ENCODE measurements at regions not wholly inside any gene's neighbourhood (a gene's known extent, or its start where the extent isn't known, plus 50 kb on each side); places are given as distances from the start of the nearest gene placed in this dataset.

DNA sequence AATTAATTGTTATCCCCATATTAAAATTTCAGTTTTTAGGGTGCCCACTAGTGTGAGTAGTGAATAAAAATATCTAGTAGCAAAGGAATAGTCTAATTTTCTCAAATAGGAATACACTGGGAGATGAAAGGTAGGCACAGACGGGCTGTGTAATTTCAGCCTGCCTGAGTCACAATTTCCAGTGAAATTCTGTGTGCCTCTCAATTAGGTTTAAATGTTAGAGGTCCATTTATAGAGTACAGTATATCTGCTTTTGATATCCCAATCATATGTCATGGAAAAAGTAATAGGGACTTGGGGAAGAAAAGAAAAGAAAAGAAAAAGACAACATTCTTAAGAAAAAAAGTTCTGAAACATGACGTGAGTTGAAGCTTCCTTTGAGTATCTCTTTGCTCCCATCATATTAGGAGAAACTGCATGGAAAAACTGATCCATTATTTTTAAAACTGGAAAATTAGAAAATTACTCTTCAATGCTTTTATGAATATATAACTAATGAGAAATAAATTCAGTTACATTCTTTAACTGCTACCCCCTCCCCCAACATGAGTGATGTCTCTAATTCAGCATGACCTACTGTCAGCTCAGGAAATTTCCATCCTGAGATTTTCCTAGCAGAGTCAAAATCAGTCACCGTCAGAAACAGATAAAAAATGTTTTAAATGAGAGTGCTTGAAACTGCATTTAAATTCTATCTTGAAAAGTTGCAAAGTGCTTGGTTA is 473.8 kb upstream of the HSF2 start:
- DNase-seq (ENCODE audit: low read depth), result no peak

DNA sequence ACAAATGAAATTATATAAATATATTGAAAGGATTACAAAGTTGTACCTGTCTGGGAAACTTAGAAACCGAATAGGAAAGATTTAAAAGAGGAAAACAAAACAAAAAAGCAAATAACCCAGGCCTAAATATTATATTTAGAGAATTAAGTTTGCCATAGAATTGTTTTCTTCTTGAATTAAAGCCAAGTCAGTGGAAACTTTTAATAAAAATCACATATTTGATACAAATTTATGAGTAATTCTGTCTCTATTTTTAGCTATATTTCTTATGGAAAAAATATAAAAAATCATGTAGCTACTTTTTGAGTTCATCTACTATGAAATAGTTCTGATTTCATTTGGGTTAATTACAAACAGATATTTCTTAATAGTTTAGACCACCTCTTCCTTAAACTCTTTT is 470.2 kb upstream of the HSF2 start:
- DNase-seq (ENCODE audit: low read depth), result no peak

DNA sequence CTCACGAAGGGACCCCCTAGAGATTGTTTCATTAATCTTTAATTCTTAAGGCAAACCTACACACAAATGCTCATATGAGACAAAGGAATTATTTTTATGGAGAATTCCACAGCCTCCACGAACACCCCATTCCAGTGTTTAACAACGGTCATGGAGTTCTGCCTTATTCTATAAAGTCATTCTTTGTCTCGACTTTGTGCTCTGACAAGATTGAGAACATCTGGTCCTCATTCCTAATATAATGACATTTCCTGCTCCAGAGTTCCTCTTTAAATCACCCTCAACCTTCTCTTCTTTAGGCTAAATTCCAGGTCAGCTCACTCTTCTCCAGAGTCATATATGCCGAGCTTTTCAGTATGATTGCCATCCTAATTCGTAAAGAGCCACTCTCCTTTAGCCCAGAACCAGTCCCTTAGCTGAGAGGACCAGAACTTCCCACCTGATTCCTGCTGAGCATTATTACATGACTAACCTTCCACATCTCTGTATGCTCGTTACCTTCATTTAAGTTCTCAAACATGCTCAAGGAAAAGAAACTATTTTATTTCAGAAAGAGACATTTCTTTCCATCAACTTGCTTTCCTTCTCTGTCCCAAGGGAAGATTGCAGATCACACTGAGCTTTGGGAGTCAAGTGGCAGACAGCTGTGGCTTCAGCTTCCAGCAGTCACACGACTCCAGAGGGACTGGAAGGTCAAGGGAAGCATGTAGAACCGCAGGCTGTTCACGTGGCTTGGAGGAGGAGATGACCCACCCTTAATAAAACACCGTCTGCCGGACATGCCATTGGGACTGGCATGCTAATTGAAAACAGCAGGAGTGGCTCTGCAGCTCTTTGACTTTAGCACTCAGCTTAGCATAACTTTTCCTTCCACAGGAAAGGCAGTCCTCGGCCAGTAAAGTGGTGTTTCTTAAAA is 467.1 kb upstream of the HSF2 start:
- DNase-seq (ENCODE audit: low read depth), result peak; percentile 86

DNA sequence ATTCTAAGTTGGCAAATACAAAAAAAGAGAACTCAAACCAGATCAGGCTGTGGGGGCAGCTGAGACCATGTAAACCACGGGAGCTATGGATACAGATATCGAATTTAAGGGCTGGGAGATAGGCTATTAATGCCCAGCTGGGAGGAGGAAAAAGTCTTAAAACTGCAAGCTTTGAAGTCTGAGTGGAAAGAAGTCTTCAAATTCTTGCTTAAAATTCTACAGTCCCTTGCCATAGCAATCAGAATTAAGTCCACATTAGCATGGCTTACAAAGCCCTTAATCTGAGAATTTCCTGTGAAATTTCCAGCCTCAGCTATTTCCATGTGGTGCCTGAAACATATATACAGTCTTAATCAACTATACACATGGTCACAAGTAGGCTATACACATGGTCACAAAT is 465.0 kb upstream of the HSF2 start:
- no peak for DNase-seq (ENCODE audit: low read depth)

DNA sequence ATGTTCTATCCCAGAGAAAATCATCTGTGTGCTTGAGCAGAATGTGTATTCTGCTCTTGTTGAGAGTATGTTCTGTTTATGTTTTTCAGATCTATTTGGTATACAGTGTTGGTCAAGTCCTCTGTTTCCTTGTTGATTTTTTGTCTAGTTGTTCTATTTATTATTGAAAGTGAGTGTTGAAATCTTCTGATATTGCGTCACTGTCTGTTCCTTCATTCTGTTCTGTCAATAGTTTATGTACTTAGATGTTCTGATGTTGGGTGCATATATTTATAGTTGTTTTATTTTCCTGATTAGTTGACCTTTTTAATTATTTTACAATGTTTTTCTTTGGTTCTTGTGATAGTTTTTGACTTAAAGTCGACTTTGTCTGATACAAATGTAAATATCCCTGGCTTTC is 458.7 kb upstream of the HSF2 start:
- DNase-seq (ENCODE audit: low read depth), result no peak

DNA sequence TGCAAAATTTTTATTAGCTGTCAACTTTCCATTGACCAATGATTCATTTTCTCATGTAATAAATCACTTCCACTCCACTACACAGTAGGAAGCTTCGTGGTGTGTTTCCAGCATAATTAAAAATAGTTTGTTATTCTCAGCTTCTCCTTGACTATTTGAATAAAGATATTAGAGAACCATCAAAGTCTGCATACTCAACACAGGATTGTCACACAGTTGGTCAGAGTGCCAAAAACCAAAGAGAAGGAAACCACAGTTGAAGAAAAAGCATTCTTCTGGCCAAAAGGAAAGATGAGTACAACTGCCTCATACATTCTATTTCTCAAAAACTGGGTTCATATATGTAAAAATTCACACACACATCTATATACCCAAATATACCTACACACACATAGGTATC is 455.1 kb upstream of the HSF2 start:
- peak; percentile 70 for DNase-seq (ENCODE audit: low read depth)

DNA sequence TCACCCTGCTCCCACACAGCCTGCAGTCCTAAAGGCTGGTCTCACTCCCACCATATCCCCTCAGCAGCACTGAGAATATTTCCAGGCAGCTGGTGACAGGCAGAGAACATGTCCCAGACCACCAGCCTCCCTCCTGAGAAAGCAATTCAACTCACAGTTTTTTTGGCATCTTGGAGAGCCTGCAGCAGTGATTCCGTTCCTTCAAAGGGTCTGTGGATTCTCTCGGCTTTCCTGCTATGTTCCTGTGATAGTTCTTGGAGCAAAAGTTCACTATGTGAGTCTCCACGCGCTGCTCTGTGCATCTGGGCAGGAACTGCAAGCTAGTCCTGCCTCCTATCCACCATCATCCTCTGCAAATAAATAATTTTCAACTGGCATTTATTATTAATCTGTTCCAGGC is 448.3 kb upstream of the HSF2 start:
- DNase-seq (ENCODE audit: low read depth), result no peak

DNA sequence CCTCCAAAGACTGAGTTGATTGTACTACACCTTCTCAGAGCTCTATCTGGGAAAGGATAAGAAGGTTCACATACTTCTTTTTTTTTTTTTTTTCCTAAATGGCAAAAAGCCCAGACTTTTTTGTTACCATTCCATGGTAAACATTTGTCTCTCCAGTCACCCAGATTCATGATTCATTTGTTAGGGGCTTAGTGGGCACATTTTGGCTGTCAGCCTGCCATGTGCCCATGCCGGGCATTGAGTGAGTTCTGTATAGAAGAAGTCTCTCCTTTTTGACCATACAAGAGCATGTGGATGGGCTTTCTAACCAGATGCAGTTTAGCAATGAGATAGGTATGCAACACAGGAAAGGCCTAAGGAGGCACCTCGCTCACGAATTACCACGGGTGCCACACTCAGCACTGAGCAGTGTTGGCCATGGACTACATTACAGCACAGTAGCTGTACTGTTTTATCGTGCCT is 447.5 kb upstream of the HSF2 start:
- peak; percentile 77 for DNase-seq (ENCODE audit: low read depth)

DNA sequence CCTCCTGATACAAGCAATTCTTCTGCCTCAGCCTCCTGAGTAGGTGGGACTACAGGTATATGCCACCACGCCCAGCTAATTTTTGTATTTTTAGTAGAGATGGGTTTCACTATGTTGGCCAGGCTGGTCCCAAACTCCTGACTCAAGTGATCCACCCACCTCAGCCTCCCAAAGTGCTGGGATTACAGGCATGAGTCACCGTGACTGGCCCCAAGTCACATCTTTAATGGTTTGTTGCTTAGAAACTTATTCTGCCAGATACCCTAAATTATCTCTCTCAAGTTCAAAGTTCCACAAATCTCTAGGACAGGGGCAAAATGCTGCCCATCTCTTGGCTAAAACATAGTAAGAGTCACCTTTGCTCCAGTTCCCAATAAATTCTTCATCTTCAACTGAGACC is 444.1 kb upstream of the HSF2 start:
- DNase-seq (ENCODE audit: low read depth), result peak; percentile 23

DNA sequence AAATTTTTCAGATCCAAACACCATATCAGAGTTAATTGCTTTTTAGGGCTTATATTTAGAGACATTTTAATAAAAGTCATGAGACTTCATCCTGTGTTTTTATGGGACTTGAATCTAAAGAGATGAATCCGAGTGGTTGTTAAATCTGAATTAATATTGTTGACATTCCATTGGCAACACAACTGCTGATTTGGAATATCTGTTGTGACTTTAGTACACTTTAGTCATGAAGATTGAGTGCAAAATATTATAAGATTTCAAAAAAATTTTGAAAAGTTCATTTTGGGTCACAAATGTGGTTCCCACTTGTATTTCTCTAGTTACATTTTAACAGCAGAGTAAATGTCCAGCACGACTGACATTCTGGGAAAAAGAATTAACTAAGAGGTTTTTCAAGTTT is 442.7 kb upstream of the HSF2 start:
- no peak for DNase-seq (ENCODE audit: low read depth)

DNA sequence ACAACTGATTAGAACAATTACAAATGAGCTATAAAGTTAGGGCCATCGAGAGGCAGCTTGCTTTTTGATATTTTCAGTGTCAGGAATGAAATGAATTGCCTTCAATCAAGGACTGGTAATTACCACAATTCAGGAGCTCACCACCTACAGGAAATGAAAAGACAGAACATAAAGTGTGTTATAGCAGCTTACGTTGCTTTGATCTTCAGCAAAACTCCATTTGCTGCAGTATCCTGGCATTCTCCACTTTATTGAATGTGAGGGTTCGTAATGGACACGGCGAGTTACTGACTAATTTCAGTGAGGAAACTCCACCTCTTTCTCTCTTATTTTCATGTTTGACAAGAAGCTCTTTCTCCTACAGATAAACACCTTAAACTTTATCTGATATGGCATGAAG is 440.0 kb upstream of the HSF2 start:
- DNase-seq (ENCODE audit: low read depth), result no peak

DNA sequence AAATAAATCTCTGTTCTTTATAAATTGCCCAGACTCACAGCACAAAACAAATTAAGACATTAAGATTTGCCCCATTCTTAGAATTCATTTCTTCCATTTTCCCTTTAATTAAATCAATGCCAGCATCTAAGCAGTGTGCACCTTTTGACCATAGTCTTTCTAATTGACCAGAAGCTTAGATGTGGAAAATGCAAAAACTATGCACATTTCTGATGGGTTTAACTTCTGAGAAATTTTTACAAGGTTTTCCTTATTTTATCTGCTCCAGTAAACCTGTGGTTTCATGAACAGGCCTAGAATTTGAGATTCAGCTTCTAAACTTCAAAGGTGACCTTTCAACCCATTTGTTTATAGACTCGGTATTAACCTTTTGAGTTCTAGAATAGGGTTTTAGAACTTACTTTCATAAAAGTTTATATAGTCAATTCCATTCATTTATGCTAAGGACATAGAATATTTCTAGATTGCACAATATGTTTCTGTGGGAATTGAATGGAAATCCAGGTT is 437.8 kb upstream of the HSF2 start:
- no peak for DNase-seq (ENCODE audit: low read depth)

DNA sequence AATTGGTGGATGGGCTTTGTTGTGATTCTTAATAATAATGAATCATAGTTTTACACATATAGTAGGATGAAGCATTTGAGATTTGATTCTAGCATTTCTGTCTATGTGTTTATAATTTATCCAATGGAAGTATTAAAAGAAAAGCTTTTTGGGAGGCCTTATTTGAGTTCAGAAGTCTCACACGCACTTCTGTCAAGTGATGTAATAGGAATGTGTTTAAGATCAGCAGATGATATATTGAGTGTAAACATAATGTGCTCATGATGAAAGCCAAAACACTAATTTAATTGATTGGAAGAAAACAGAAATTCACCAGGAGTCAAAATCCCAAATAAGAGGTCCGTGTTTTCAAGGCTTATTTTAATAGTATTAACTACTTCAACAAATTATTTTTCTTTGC is 435.6 kb upstream of the HSF2 start:
- DNase-seq (ENCODE audit: low read depth), result no peak

DNA sequence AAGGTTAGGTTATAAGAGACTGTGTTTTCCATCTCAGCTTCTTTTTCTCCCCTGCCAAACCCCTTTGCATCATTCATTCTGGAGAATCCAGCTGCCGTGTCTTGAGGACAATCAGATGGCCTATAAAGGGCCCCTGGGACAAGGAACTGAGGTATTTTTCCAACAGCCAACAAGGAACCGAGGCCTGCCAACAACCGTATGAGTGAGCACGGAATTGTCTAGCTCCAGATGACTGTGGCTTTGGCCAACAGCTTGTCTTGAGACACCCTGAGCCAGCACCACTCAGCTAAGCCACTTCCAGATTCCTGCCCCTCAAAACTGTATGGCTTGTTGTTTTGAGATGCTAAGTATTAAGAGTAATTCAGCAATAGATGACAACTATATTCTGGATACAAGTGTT is 433.7 kb upstream of the HSF2 start:
- no peak for DNase-seq (ENCODE audit: low read depth)

DNA sequence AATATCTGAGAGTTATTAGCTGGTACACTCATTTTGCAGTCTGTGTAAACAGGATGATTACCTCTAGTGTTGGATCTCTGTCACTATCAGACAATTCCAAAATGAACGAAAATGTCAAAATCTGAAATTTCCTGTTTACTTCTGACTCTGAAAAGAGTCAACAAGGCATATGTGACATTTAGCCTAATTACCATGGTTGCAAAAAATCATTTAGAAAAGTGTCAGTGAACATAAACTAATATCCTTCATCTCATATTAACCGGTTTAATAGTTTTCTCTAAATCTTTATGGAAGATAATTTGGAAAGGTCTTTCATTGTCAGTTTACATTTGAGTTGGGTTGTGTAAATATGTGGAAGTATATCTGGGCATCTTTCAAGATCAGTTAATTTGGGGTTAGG is 431.8 kb upstream of the HSF2 start:
- DNase-seq (ENCODE audit: low read depth), result no peak

DNA sequence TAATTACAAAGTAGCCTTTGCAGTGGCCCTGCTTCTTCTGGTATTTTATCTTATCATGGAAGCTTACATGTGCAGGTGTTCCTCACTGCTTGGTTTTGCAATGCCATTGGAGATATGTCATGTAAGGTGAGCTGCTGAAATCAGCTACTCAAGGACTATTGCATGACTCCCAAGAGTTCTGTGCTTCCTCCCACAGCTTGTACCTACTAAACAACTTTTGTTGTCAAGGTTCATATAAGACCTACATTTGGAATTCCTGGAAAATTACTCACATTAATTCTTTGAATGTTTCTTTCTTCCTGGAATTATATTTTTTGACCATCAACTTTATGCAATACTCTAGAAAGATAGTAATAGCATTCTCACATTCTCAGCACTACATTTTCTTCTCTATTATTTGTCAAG is 427.5 kb upstream of the HSF2 start:
- no peak for DNase-seq (ENCODE audit: low read depth)

DNA sequence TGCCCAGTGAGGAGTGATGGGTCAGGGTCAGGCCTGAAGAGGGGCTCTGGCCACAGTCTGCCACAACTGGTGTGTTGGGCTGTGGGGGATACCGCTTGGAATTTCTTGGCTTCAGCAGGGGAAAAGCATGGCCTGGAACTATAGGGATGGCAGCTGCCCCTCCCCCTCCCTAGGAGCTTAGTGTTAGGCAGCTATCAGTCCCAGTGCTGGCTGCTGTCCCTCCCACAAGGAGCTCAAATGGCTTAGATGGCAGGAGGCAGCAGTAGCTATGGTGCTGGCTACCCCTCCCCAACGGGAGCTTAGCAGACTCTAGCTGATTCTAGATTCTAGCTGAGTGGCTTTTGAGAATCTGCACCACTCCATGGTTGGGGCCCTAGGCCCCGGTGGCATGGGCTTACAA is 414.5 kb upstream of the HSF2 start:
- DNase-seq (ENCODE audit: low read depth), result no peak

DNA sequence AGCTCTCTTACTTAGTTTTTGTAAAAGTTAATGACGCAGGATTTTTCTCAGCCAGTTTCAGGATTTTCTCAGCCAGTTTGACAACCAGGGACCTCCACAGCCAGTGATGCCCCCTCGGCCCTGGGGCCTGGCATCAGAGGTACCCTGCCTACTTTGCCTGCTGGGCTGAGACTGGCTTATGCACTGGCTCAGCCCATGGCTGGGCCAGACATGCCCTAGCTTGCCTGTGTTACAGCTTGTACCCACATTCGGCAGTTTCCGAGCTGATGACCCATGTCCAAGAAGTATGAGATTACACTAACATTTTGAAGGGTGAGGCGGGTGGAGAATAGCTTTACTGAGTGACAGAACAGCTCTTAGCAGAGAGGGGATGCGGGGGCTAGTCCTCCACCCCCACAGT is 406.1 kb upstream of the HSF2 start:
- DNase-seq (ENCODE audit: low read depth), result no peak

DNA sequence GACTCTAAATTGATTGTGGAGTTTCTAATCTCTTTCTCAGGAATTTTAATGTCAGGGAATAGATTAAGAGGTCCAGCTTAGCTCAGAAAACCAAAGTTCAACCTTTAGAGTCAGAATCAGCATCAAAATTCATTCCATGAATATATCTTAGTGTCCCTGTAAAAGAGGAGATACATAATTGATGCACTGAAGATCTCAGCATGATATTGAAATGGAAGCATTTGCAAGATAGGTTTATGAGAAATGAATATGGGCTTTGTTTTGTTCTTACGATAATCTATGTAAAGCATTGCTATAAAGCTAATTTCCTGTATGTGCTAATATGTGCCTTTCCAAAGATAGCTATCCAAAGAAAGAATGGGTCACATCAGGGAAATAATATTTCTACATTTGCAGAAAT is 404.5 kb upstream of the HSF2 start:
- no peak for DNase-seq (ENCODE audit: low read depth)

DNA sequence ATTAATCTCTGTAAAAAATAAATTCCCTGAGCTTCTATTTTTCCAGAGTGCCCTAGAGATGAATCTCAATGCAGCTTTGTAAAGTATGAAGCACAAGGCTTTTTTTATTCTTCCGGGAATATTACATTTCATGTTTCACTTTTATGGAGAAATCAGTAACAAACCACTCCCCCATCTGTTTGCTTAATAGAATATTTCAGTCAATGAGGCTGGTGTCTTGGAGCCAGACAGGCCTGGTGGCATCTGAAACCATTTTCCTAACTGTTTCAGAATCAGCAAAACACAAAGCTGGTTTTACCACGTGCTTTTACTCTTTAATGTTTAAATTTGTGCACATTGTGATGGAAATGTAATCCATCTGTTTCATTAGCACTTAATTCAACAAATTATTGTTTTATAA is 400.8 kb upstream of the HSF2 start:
- peak; percentile 15 for DNase-seq (ENCODE audit: low read depth)

DNA sequence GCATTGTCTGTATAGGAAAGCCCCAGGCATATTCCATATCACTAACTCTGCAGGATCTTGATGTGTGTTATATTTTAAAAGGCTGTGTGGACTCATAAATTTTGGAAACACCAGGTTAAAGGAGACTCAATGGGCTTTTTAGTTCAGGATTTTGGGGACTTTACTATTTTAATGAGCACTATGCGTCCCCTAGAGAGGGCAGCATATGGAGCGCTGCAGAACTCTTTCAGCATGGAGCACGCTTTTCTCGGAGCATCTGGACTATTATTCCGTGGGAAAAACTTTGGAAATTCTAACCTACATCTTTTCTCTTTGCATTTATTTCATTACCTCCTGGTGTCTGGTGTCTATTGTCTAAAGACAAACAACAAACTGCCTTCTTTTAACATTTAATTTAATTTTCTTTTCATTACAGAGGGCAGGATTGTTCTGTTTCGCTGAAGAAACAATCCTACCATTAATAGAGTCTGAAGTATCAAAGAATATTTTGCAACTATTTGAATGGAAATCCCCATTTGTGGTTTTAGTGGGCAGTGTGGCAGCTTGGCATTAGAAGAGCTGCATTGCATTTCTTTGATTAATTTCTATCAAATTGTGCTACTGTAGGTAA is 399.9 kb upstream of the HSF2 start:
- no peak for DNase-seq (ENCODE audit: low read depth)

DNA sequence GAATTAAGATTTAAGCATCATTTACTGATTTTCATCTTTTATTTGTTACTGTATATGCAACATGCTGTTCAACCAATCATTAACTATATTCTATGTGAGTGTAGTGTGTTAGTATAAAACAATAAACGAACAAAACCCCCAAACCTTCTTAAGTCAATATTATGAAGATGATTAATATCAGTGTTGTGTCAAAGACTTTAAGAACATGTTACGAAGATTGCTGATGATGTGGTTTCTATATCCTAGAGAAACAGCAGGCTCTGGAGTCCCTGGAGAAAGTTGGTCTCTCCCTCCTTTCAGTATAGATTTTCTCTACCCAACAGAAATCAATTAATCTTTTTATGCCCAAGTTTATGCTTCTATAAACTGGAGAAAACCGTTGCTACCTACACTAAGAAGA is 393.8 kb upstream of the HSF2 start:
- DNase-seq (ENCODE audit: low read depth), result no peak

DNA sequence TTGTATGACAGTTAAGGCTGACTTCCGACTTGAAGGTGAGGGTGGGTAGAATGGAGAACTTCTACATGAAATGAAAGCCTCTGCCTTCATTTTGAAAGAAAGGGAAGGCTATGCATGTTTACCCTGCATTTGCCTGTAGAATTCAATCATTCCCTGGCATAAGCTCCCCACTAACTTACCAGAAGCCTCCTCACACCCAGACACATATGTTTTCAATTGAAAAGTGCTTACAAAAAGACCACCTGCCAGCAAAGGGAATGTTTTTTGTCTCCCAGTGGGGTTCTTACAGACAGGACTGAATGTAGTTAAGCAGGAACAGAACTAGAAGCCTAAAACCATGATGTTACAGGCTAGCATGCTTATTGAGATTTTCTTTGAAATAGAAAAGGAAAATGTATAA is 392.1 kb upstream of the HSF2 start:
- DNase-seq (ENCODE audit: low read depth), result no peak

Data from stromal cell of bone marrow (primary cell).